H1 (cell line): ENCODE measurements at regions not wholly inside any gene's neighbourhood (a gene's known extent, or its start where the extent isn't known, plus 50 kb on each side); places are given as distances from the start of the nearest gene placed in this dataset.

ENCODE experiments used
- TF ChIP-seq, protein P1 (sequence below): IDR thresholded peaks from 2 replicates; pipeline ENCODE4 v1.6.1; 2011; ENCODE audit warnings: low read depth, mild to moderate bottlenecking, low read length; ENCODE audit not compliant: insufficient read depth

DNA sequence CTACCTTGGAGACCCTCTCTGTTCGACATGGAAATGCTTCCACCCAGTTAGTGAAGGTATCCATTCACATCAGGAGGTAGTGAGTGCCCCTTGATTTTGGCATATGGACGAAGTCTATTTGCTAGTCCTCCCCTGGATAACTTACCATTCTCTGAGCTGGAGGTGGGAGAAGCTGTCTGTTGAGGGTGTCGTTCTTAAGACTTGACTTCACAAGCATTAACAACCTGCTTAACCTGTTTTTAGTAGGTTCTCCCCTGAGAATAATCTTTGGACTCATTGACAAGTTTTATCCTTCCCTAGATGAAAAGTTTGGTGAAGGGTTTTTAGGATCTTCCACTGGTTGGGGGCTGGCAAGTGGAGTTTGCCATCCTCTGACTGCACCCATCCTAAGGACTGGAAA lies 1053.8 kb upstream of the CNTN5 start (continued):
- TF ChIP-seq, protein P1, sequence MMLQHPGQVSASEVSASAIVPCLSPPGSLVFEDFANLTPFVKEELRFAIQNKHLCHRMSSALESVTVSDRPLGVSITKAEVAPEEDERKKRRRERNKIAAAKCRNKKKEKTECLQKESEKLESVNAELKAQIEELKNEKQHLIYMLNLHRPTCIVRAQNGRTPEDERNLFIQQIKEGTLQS, result no peak
